ENCODE measurements at regions not wholly inside any gene's neighbourhood (a gene's known extent, or its start where the extent isn't known, plus 50 kb on each side); places are given as distances from the start of the nearest gene placed in this dataset.
"Not testable (repeated sequence)": the region's sequence is repeated elsewhere in the genome, so short reads cannot be mapped to it uniquely, and the experiment has no call there.

GRCh38 chr18:11464129-11464528 lies 145.3 kb upstream of the SLC35G4 start:
- DNase-seq (ENCODE audit: low spot score), result no peak

GRCh38 chr18:11458447-11458846 lies 150.9 kb upstream of the SLC35G4 start:
- DNase-seq (ENCODE audit: low spot score), result no peak

GRCh38 chr18:11457853-11458252 lies 151.5 kb upstream of the SLC35G4 start:
- DNase-seq (ENCODE audit: low spot score), result not testable (repeated sequence)

- no peak for DNase-seq (ENCODE audit: low spot score)
Observed at GRCh38 chr18:11454040-11454439, 155.4 kb upstream of the SLC35G4 start.

GRCh38 chr18:11444169-11444568 lies 165.2 kb upstream of the SLC35G4 start:
- not testable (repeated sequence) for DNase-seq (ENCODE audit: low spot score)

GRCh38 chr18:11437046-11437445 lies 172.3 kb upstream of the SLC35G4 start:
- DNase-seq (ENCODE audit: low spot score), result no peak

GRCh38 chr18:11432360-11432811 lies 177.0 kb upstream of the SLC35G4 start:
- no peak for DNase-seq (ENCODE audit: low spot score)

GRCh38 chr18:11429876-11430275 lies 179.5 kb upstream of the SLC35G4 start:
- DNase-seq (ENCODE audit: low spot score), result no peak

GRCh38 chr18:11425211-11425610 lies 184.2 kb upstream of the SLC35G4 start:
- no peak for DNase-seq (ENCODE audit: low spot score)

- no peak for DNase-seq (ENCODE audit: low spot score)
Observed at GRCh38 chr18:11419338-11419737, 190.1 kb upstream of the SLC35G4 start.

GRCh38 chr18:11412811-11413210 lies 196.6 kb upstream of the SLC35G4 start:
- no peak for DNase-seq (ENCODE audit: low spot score)

GRCh38 chr18:11411048-11411447 lies 198.3 kb upstream of the SLC35G4 start:
- no peak for DNase-seq (ENCODE audit: low spot score)

- no peak for DNase-seq (ENCODE audit: low spot score)
Observed at GRCh38 chr18:11408555-11409065, 200.8 kb upstream of the SLC35G4 start.

- no peak for DNase-seq (ENCODE audit: low spot score)
Observed at GRCh38 chr18:11407940-11408339, 201.5 kb upstream of the SLC35G4 start.

- no peak for DNase-seq (ENCODE audit: low spot score)
Observed at GRCh38 chr18:11405804-11406203, 203.6 kb upstream of the SLC35G4 start.

GRCh38 chr18:11400703-11401102 lies 208.7 kb upstream of the SLC35G4 start:
- DNase-seq (ENCODE audit: low spot score), result no peak

GRCh38 chr18:11398625-11399024 lies 210.8 kb upstream of the SLC35G4 start:
- DNase-seq (ENCODE audit: low spot score), result no peak

- DNase-seq (ENCODE audit: low spot score), result no peak
Observed at GRCh38 chr18:11392980-11393885, 216.2 kb upstream of the SLC35G4 start.

GRCh38 chr18:11392292-11392691 lies 217.1 kb upstream of the SLC35G4 start:
- no peak for DNase-seq (ENCODE audit: low spot score)

- DNase-seq (ENCODE audit: low spot score), result no peak
Observed at GRCh38 chr18:11391661-11392060, 217.7 kb upstream of the SLC35G4 start.

- no peak for DNase-seq (ENCODE audit: low spot score)
Observed at GRCh38 chr18:11388755-11389680, 220.4 kb upstream of the SLC35G4 start.

GRCh38 chr18:11387880-11388279 lies 221.5 kb upstream of the SLC35G4 start:
- no peak for DNase-seq (ENCODE audit: low spot score)
